SKM-1 (cell line): ENCODE measurements at regions not wholly inside any gene's neighbourhood (a gene's known extent, or its start where the extent isn't known, plus 50 kb on each side); places are given as distances from the start of the nearest gene placed in this dataset.

Source experiments
- DNase-seq: peaks from one replicate; lab custom pipeline; 2025; ENCODE audit not compliant: unreplicated experiment; lab: John Stamatoyannopoulos, UW

- DNase-seq: no peak
Observed at GRCh38 chr13:90531744-90532143, 815.7 kb upstream of the MIR17HG start.

- DNase-seq: no peak
Observed at GRCh38 chr13:90532861-90533492, 814.5 kb upstream of the MIR17HG start.

GRCh38 chr13:90533866-90534265 is 813.6 kb upstream of the MIR17HG start:
- no peak for DNase-seq

- DNase-seq: no peak
Observed at GRCh38 chr13:90534617-90535370, 812.7 kb upstream of the MIR17HG start.

- DNase-seq: no peak
Observed at GRCh38 chr13:90535421-90535820, 812.1 kb upstream of the MIR17HG start.

- no peak for DNase-seq
Observed at GRCh38 chr13:90538063-90538462, 809.4 kb upstream of the MIR17HG start.

GRCh38 chr13:90541346-90541745 is 806.1 kb upstream of the MIR17HG start:
- DNase-seq: no peak

GRCh38 chr13:90542959-90543505 is 804.5 kb upstream of the MIR17HG start:
- no peak for DNase-seq

- no peak for DNase-seq
Observed at GRCh38 chr13:90545070-90545840, 802.2 kb upstream of the MIR17HG start.

- no peak for DNase-seq
Observed at GRCh38 chr13:90547272-90547790, 800.2 kb upstream of the MIR17HG start.

GRCh38 chr13:90551253-90551652 is 796.2 kb upstream of the MIR17HG start:
- no peak for DNase-seq

- no peak for DNase-seq
Observed at GRCh38 chr13:90552702-90553101, 794.8 kb upstream of the MIR17HG start.

- no peak for DNase-seq
Observed at GRCh38 chr13:90553159-90553558, 794.3 kb upstream of the MIR17HG start.

- DNase-seq: no peak
Observed at GRCh38 chr13:90557626-90558025, 789.9 kb upstream of the MIR17HG start.

GRCh38 chr13:90562443-90562842 is 785.0 kb upstream of the MIR17HG start:
- DNase-seq: no peak

GRCh38 chr13:90564096-90564495 is 783.4 kb upstream of the MIR17HG start:
- DNase-seq: no peak

- DNase-seq: no peak
Observed at GRCh38 chr13:90564566-90564965, 782.9 kb upstream of the MIR17HG start.

GRCh38 chr13:90565985-90566713 is 781.3 kb upstream of the MIR17HG start:
- no peak for DNase-seq

GRCh38 chr13:90568165-90568564 is 779.3 kb upstream of the MIR17HG start:
- no peak for DNase-seq

- DNase-seq: no peak
Observed at GRCh38 chr13:90576067-90576466, 771.4 kb upstream of the MIR17HG start.

GRCh38 chr13:90577726-90578125 is 769.8 kb upstream of the MIR17HG start:
- DNase-seq: no peak
